Panc1 (cell line): ENCODE measurements at regions not wholly inside any gene's neighbourhood (a gene's known extent, or its start where the extent isn't known, plus 50 kb on each side); places are given as distances from the start of the nearest gene placed in this dataset.

Experiments
- CTCF ChIP-seq: fragments of 450-650 bp; IDR thresholded peaks from 2 replicates; pipeline ENCODE4 v1.5.1; 2017; ENCODE audit warnings: mild to moderate bottlenecking
- POLR2AphosphoS5 ChIP-seq: IDR thresholded peaks from 2 replicates; pipeline ENCODE4 v1.6.1; 2012; ENCODE audit warnings: mild to moderate bottlenecking, low read depth, low read length, moderate library complexity
- TCF7L2 ChIP-seq: IDR thresholded peaks from 2 replicates; pipeline ENCODE4 v1.6.1; 2011; ENCODE audit warnings: mild to moderate bottlenecking, low read depth, low read length, inconsistent platforms

- TF ChIP-seq POLR2AphosphoS5: no peak
- no peak for TF ChIP-seq CTCF
- no peak for TF ChIP-seq TCF7L2
Measured at GRCh38 chr3:74507691-74508090, 106.8 kb downstream of the CNTN3 start.
